Left cardiac atrium (tissue), 4 donors: ENCODE measurements at regions not wholly inside any gene's neighbourhood (a gene's known extent, or its start where the extent isn't known, plus 50 kb on each side); places are given as distances from the start of the nearest gene placed in this dataset.
"Not testable (repeated sequence)": the region's sequence is repeated elsewhere in the genome, so short reads cannot be mapped to it uniquely, and the experiment has no call there.

Experiments used
- ATAC-seq, 2 donors: fragments of 200-7000 bp; cut with Tn5 transposase; one replicate each; pipeline ENCODE4 v1.9.1; 2020; ENCODE audit warnings: mild to moderate bottlenecking in 2 of 2, moderate library complexity in 2 of 2
- DNase-seq: peaks from one replicate; pipeline ENCODE4 v3.0.0-alpha.2; 2020
- intact Hi-C, 2 donors: fragments of 100-400 bp; cut with DNase I; formaldehyde crosslinking; loops; one replicate each; pipeline versions ENCODE4 v1.14.1 to v1.15.1; 2022 to 2023
- donor health status: DM: no; HTN: yes; CAD: no.
- donor health status: DM: no; HTN: yes; CAD: no; lungs with severe emphysema.
- donor health status: DM: yes; HTN: yes; CAD: no.
- donor health status: Dilated cardiomyopathy.

GRCh38 chr17:33704856-33705255, 411.8 kb upstream of the ASIC2 start:
- intact Hi-C loops = no loop called here
- no peak for DNase-seq
- ATAC-seq = no peak

GRCh38 chr17:33709881-33710280, 416.8 kb upstream of the ASIC2 start:
- DNase-seq (no peak), ATAC-seq (no peak)
- intact Hi-C loops = no loop called here

GRCh38 chr17:33712120-33712519, 419.0 kb upstream of the ASIC2 start:
- no peak for ATAC-seq
- intact Hi-C loops = no loop called here
- DNase-seq = no peak

- ATAC-seq = no peak
- intact Hi-C loops = no loop called here
Measured at GRCh38 chr17:33716957-33717356, 423.9 kb upstream of the ASIC2 start.

GRCh38 chr17:33723736-33724135, 430.6 kb upstream of the ASIC2 start:
- ATAC-seq, DNase-seq, intact Hi-C loops: not testable (repeated sequence)

More at GRCh38 chr17:33716957-33717356, 423.9 kb upstream of the ASIC2 start:
- no peak for DNase-seq

- ATAC-seq (no peak), DNase-seq (no peak)
- intact Hi-C loops = no loop called here
Measured at GRCh38 chr17:33725675-33726271, 432.7 kb upstream of the ASIC2 start.

GRCh38 chr17:33730131-33730530, 437.0 kb upstream of the ASIC2 start:
- no peak for ATAC-seq
- intact Hi-C loops = no loop called here
- no peak for DNase-seq

GRCh38 chr17:33732116-33732515, 439.0 kb upstream of the ASIC2 start:
- ATAC-seq = no peak
- intact Hi-C loops = no loop called here
- no peak for DNase-seq

- ATAC-seq (no peak), DNase-seq (no peak)
- intact Hi-C loops = loop anchor here in 1 of 2 donors (5.0 kb wide), 1 partner anchor 38 kb away; no protein-coding TSS in a partner anchor
Measured at GRCh38 chr17:33739714-33740113, 446.6 kb upstream of the ASIC2 start.

GRCh38 chr17:33745047-33745760, 452.1 kb upstream of the ASIC2 start:
- ATAC-seq (no peak), DNase-seq (no peak)
- intact Hi-C loops = no loop called here

GRCh38 chr17:33749171-33749570, 456.1 kb upstream of the ASIC2 start:
- intact Hi-C loops = no loop called here
- no peak for ATAC-seq
- no peak for DNase-seq

- ATAC-seq (peak; percentile 86 to 96), DNase-seq (peak; percentile 65)
- intact Hi-C loops = loop anchor here in 1 of 2 donors (2.0 kb wide), 1 partner anchor 230 kb away; no protein-coding TSS in a partner anchor
Measured at GRCh38 chr17:33750943-33751701, 458.0 kb upstream of the ASIC2 start.

- intact Hi-C loops = loop anchor here in 1 of 2 donors (2.0 kb wide), 1 partner anchor 231 kb away; no protein-coding TSS in a partner anchor
- DNase-seq (no peak), ATAC-seq (no peak)
Measured at GRCh38 chr17:33751702-33752065, 458.6 kb upstream of the ASIC2 start.

GRCh38 chr17:33753452-33753851, 460.4 kb upstream of the ASIC2 start:
- ATAC-seq (no peak), DNase-seq (no peak)
- intact Hi-C loops = no loop called here

GRCh38 chr17:33756021-33756420, 462.9 kb upstream of the ASIC2 start:
- DNase-seq (no peak), ATAC-seq (no peak)
- intact Hi-C loops = no loop called here

GRCh38 chr17:33765871-33766270, 472.8 kb upstream of the ASIC2 start:
- no peak for DNase-seq
- no peak for ATAC-seq
- intact Hi-C loops = no loop called here

- DNase-seq = no peak
- intact Hi-C loops = no loop called here
- ATAC-seq = no peak
Measured at GRCh38 chr17:33766721-33767120, 473.6 kb upstream of the ASIC2 start.

- ATAC-seq = no peak
- intact Hi-C loops = no loop called here
Measured at GRCh38 chr17:33769066-33769465, 476.0 kb upstream of the ASIC2 start.

GRCh38 chr17:33776304-33776703, 478.8 kb upstream of the CCL2 start:
- intact Hi-C loops = loop anchor here (5.0 kb wide), 3 partner anchors 34 to 386 kb away; no protein-coding TSS in a partner anchor
- ATAC-seq (no peak), DNase-seq (no peak)

More at GRCh38 chr17:33769066-33769465, 476.0 kb upstream of the ASIC2 start:
- no peak for DNase-seq

GRCh38 chr17:33776903-33777302, 478.2 kb upstream of the CCL2 start:
- DNase-seq = no peak
- intact Hi-C loops = loop anchor here (5.0 kb wide), 3 partner anchors 35 to 385 kb away; no protein-coding TSS in a partner anchor
- ATAC-seq = no peak
